ENCODE measurements at regions not wholly inside any gene's neighbourhood (a gene's known extent, or its start where the extent isn't known, plus 50 kb on each side); places are given as distances from the start of the nearest gene placed in this dataset.

GRCh38 chr10:117442944-117443685 is 67.9 kb upstream of the PDZD8 start:
- Mint-ChIP-seq H3K36me3 (ENCODE audit: low read depth) (no peaks in the 10 kb centered on the region), H3K27me3 (ENCODE audit: insufficient read depth) (peaks cover 11% of the 10 kb centered on the region), H3K4me1 (ENCODE audit: low read depth) (peaks cover 36% of the 10 kb centered on the region), H3K9me3 (peaks cover 6% of the 10 kb centered on the region), H3K4me3 (peak overlapping the region; percentile 31; the same call in 1 of the 2 replicates), H3K27ac (peak overlapping the region; percentile 71; the same call in 1 of the 2 replicates)
- peak; percentile 98 for TF ChIP-seq CTCF (IDR thresholded peaks at IDR 0.05)
- peak; percentile 50 for DNase-seq

- Mint-ChIP-seq H3K27me3 (ENCODE audit: insufficient read depth) (peaks cover 9% of the 10 kb centered on the region), H3K4me1 (ENCODE audit: low read depth) (peaks cover 36% of the 10 kb centered on the region), H3K27ac (peak overlapping the region; percentile 71; the same call in 1 of the 2 replicates), H3K9me3 (peaks cover 6% of the 10 kb centered on the region), H3K36me3 (ENCODE audit: low read depth) (no peaks in the 10 kb centered on the region), H3K4me3 (peak overlapping the region; percentile 20; the same call in 1 of the 2 replicates)
- TF ChIP-seq CTCF (IDR thresholded peaks at IDR 0.05): no peak
- no peak for DNase-seq
Measured at GRCh38 chr10:117442521-117442920, 67.3 kb upstream of the PDZD8 start.

- Mint-ChIP-seq H3K4me3 (peak overlapping the region; percentile 20), H3K9me3 (peaks cover 6% of the 10 kb centered on the region), H3K27ac (peak overlapping the region; percentile 71; the same call in 1 of the 2 replicates), H3K4me1 (ENCODE audit: low read depth) (peaks cover 36% of the 10 kb centered on the region), H3K36me3 (ENCODE audit: low read depth) (no peaks in the 10 kb centered on the region), H3K27me3 (ENCODE audit: insufficient read depth) (peaks cover 10% of the 10 kb centered on the region)
- DNase-seq: peak; percentile 86
- no peak for TF ChIP-seq CTCF (IDR thresholded peaks at IDR 0.05)
Measured at GRCh38 chr10:117441812-117442443, 66.7 kb upstream of the PDZD8 start.

- peak overlapping the region; percentile 20 for H3K4me3 Mint-ChIP-seq
- no peak for DNase-seq
- peaks cover 14% of the 10 kb centered on the region for H3K27me3 Mint-ChIP-seq (ENCODE audit: insufficient read depth)
- peaks cover 6% of the 10 kb centered on the region for H3K9me3 Mint-ChIP-seq
- no peak overlapping the region for H3K27ac Mint-ChIP-seq
- no peaks in the 10 kb centered on the region for H3K36me3 Mint-ChIP-seq (ENCODE audit: low read depth)
- H3K4me1 Mint-ChIP-seq (ENCODE audit: low read depth): peaks cover 36% of the 10 kb centered on the region
- TF ChIP-seq CTCF (IDR thresholded peaks at IDR 0.05): no peak
Measured at GRCh38 chr10:117441361-117441760, 66.1 kb upstream of the PDZD8 start.

- peaks cover 14% of the 10 kb centered on the region for H3K27me3 Mint-ChIP-seq (ENCODE audit: insufficient read depth)
- peak overlapping the region; percentile 64 for H3K27ac Mint-ChIP-seq
- no peaks in the 10 kb centered on the region for H3K36me3 Mint-ChIP-seq (ENCODE audit: low read depth)
- H3K4me1 Mint-ChIP-seq (ENCODE audit: low read depth): peaks cover 36% of the 10 kb centered on the region
- TF ChIP-seq CTCF (IDR thresholded peaks at IDR 0.05): no peak
- no peak overlapping the region for H3K4me3 Mint-ChIP-seq
- DNase-seq: peak; percentile 91
- H3K9me3 Mint-ChIP-seq: no peaks in the 10 kb centered on the region
Measured at GRCh38 chr10:117439243-117439912, 64.1 kb upstream of the PDZD8 start.
